H1 (cell line): ENCODE measurements at regions not wholly inside any gene's neighbourhood (a gene's known extent, or its start where the extent isn't known, plus 50 kb on each side); places are given as distances from the start of the nearest gene placed in this dataset.
A peak's percentile ranks its signal among the peaks of the same experiment; 100 is the strongest.

Experiments
- CTCF ChIA-PET: fragments of 300-600 bp; sonication (Branson Sonifier 250); formaldehyde crosslinking; loops from one replicate; lab custom pipeline; 2021; ENCODE audit not compliant: partially characterized antibody; lab: Charles Lee
- POLR2A ChIA-PET: fragments of 300-600 bp; sonication (Branson Sonifier 250); formaldehyde crosslinking; loops from one replicate; lab custom pipeline; 2021; ENCODE audit warnings: inconsistent platforms; ENCODE audit not compliant: partially characterized antibody; lab: Charles Lee
- DNase-seq, 2 experiments: peaks; one replicate each; pipeline versions ENCODE4 v3.0.0 to v3.0.0-alpha.2; 2010 to 2022; ENCODE audit warnings: low spot score in 2 of 2, low read depth in 1 of 2, mixed read lengths in 1 of 2
- FAIRE-seq: peaks from 2 replicates; lab custom pipeline; 2011; peaks lifted over from hg19 to GRCh38; lab: Jason Lieb, UNC
- H2AFZ ChIP-seq: 2 replicates; pipeline ENCODE4 v1.8.1; 2012; ENCODE audit warnings: low read length, inconsistent platforms
- H2AK5ac ChIP-seq: 2 replicates; pipeline ENCODE4 v1.6.1; 2013; ENCODE audit warnings: low read depth, low read length
- H2BK120ac ChIP-seq: replicated peaks from 2 replicates; pipeline ENCODE3; 2013; ENCODE audit warnings: low read depth, low read length, inconsistent platforms
- H2BK12ac ChIP-seq: 2 replicates; pipeline ENCODE4 v1.6.1; 2013; ENCODE audit warnings: low read depth, low read length
- H2BK15ac ChIP-seq: 2 replicates; pipeline ENCODE4 v1.6.1; 2013; ENCODE audit warnings: low read length
- H2BK20ac ChIP-seq: 2 replicates; pipeline ENCODE4 v1.6.1; 2013; ENCODE audit warnings: low read length
- H2BK5ac ChIP-seq: 2 replicates; pipeline ENCODE4 v1.6.1; 2013; ENCODE audit warnings: low read depth, low read length
- H3K14ac ChIP-seq: 2 replicates; pipeline ENCODE4 v1.6.1; 2013; ENCODE audit warnings: inconsistent platforms; ENCODE audit not compliant: insufficient read length
- H3K18ac ChIP-seq: 2 replicates; pipeline ENCODE4 v1.6.1; 2013; ENCODE audit warnings: low read length; ENCODE audit errors: extremely low read depth
- H3K23ac ChIP-seq: 2 replicates; pipeline ENCODE4 v1.6.1; 2013; ENCODE audit warnings: inconsistent platforms; ENCODE audit not compliant: insufficient read length
- H3K23me2 ChIP-seq: 2 replicates; pipeline ENCODE4 v1.6.1; 2013; ENCODE audit warnings: low read depth, low read length
- H3K27ac ChIP-seq: 2 replicates; pipeline ENCODE4 v1.6.1; 2011; ENCODE audit warnings: low read depth, low read length, inconsistent platforms
- H3K27me3 ChIP-seq, 4 experiments: replicated peaks in 1 of 4; 1 replicate in 1 of 4; 2 replicates in 3 of 4; pipeline versions ENCODE4 v1.6.1 to v1.8.1; 2011 to 2013; ENCODE audit warnings: low read length in 3 of 4, mild to moderate bottlenecking in 3 of 4, inconsistent platforms in 2 of 4, mixed read lengths in 2 of 4, moderate library complexity in 1 of 4; ENCODE audit not compliant: control insufficient read depth in 3 of 4, insufficient read depth in 3 of 4; ENCODE audit errors: extremely low read depth in 1 of 4
- H3K36me3 ChIP-seq, 4 experiments: 2 replicates each; pipeline versions ENCODE4 v1.6.1 to v1.8.1; 2011 to 2013; ENCODE audit warnings: mild to moderate bottlenecking in 4 of 4, low read length in 3 of 4, moderate library complexity in 2 of 4, control low read depth in 1 of 4, inconsistent platforms in 1 of 4; ENCODE audit not compliant: insufficient read depth in 4 of 4, control insufficient read depth in 2 of 4
- H3K4ac ChIP-seq: replicated peaks from 2 replicates; pipeline ENCODE3; 2013; ENCODE audit warnings: low read length, low read depth, mixed read lengths, inconsistent platforms; ENCODE audit not compliant: insufficient read length
- H3K4me1 ChIP-seq, 4 experiments: replicated peaks in 1 of 4; 1 replicate in 1 of 4; 2 replicates in 3 of 4; pipeline versions ENCODE4 v1.6.1 to v1.8.1; 2011 to 2013; ENCODE audit warnings: low read length in 3 of 4, inconsistent platforms in 2 of 4, mixed read lengths in 1 of 4; ENCODE audit not compliant: insufficient read depth in 4 of 4, control insufficient read depth in 3 of 4
- H3K4me2 ChIP-seq, 2 experiments: 2 replicates each; pipeline versions ENCODE4 v1.6.1 to v1.8.1; 2011 to 2013; ENCODE audit warnings: low read depth in 2 of 2, low read length in 2 of 2, control low read depth in 1 of 2, inconsistent platforms in 1 of 2, mild to moderate bottlenecking in 1 of 2; ENCODE audit not compliant: insufficient read depth in 1 of 2
- H3K4me3 ChIP-seq, 4 experiments: fragments of 200-600, 300-600 bp in 1 of 4; sonication (generic), shearing (Covaris generic), sonication (Bioruptor Twin) in 1 of 4; 2 replicates each; pipeline versions ENCODE4 v1.5.1 to v1.8.1; 2011 to 2016; ENCODE audit warnings: low read length in 4 of 4, low read depth in 3 of 4, control low read depth in 2 of 4, inconsistent platforms in 2 of 4, mild to moderate bottlenecking in 2 of 4, mixed read lengths in 1 of 4, moderate library complexity in 1 of 4; ENCODE audit not compliant: insufficient read depth in 2 of 4; ENCODE audit errors: extremely low read depth in 1 of 4
- H3K56ac ChIP-seq: replicated peaks from 2 replicates; pipeline ENCODE3; 2013; ENCODE audit warnings: low read depth, mild to moderate bottlenecking, mixed read lengths, low read length, inconsistent platforms; ENCODE audit not compliant: insufficient read length
- H3K79me1 ChIP-seq: 2 replicates; pipeline ENCODE4 v1.6.1; 2013; ENCODE audit warnings: low read depth, low read length, control low read depth
- H3K79me2 ChIP-seq, 2 experiments: 2 replicates each; pipeline versions ENCODE4 v1.6.1 to v1.8.1; 2012 to 2013; ENCODE audit warnings: low read length in 2 of 2, mild to moderate bottlenecking in 2 of 2, inconsistent platforms in 1 of 2; ENCODE audit not compliant: insufficient read depth in 2 of 2, control insufficient read depth in 1 of 2
- H3K9ac ChIP-seq, 4 experiments: replicated peaks in 1 of 4; 1 replicate in 1 of 4; 2 replicates in 3 of 4; pipeline versions ENCODE4 v1.6.1 to v1.8.1; 2011 to 2013; ENCODE audit warnings: low read depth in 3 of 4, low read length in 3 of 4, control low read depth in 2 of 4, mild to moderate bottlenecking in 2 of 4, moderate library complexity in 2 of 4, inconsistent platforms in 1 of 4; ENCODE audit errors: extremely low read depth in 1 of 4
- H3K9me3 ChIP-seq, 2 experiments: 2 replicates each; pipeline versions ENCODE4 v1.6.1 to v1.8.1; 2012 to 2013; ENCODE audit warnings: mild to moderate bottlenecking in 2 of 2, moderate library complexity in 2 of 2, control low read depth in 1 of 2, inconsistent platforms in 1 of 2, low read depth in 1 of 2, low read length in 1 of 2, mixed read lengths in 1 of 2; ENCODE audit not compliant: insufficient read depth in 2 of 2
- H4K20me1 ChIP-seq, 2 experiments: replicated peaks in 1 of 2; 2 replicates each; pipeline versions ENCODE3 to v1.8.1; 2011 to 2013; ENCODE audit warnings: inconsistent platforms in 2 of 2, low read length in 2 of 2, mild to moderate bottlenecking in 1 of 2; ENCODE audit not compliant: insufficient read depth in 2 of 2, control insufficient read depth in 1 of 2
- H4K5ac ChIP-seq: 2 replicates; pipeline ENCODE4 v1.6.1; 2013; ENCODE audit warnings: low read length, low read depth, mixed read lengths, inconsistent platforms; ENCODE audit not compliant: insufficient read length
- H4K8ac ChIP-seq: 2 replicates; pipeline ENCODE4 v1.8.0; 2013; ENCODE audit warnings: mild to moderate bottlenecking, moderate library complexity, low read length, inconsistent platforms; ENCODE audit not compliant: insufficient read depth; ENCODE audit errors: extremely low read depth
- H4K91ac ChIP-seq: replicated peaks from 2 replicates; pipeline ENCODE3; 2013; ENCODE audit warnings: low read length, mixed read lengths, inconsistent platforms; ENCODE audit not compliant: insufficient read length
- CEBPB ChIP-seq: IDR thresholded peaks from 2 replicates; pipeline ENCODE4 v1.6.1; 2012; ENCODE audit warnings: low read depth, low read length
- JUN ChIP-seq: IDR thresholded peaks from 2 replicates; pipeline ENCODE4 v1.6.1; 2011; ENCODE audit warnings: low read depth, mild to moderate bottlenecking, improper control_type of control experiment, low read length
- SIN3A ChIP-seq, 2 experiments: IDR thresholded peaks in 1 of 2; conservative IDR thresholded peaks in 1 of 2; 2 replicates each; pipeline ENCODE4 v1.6.1; 2011 to 2012; ENCODE audit warnings: low read length in 2 of 2, improper control_type of control experiment in 1 of 2, low read depth in 1 of 2, mild to moderate bottlenecking in 1 of 2
- SP1 ChIP-seq: IDR thresholded peaks from 2 replicates; pipeline ENCODE4 v1.6.1; 2011; ENCODE audit warnings: low read depth, low read length
- TCF12 ChIP-seq: IDR thresholded peaks from 2 replicates; pipeline ENCODE4 v1.6.1; 2011; ENCODE audit warnings: low read depth, mild to moderate bottlenecking, low read length
- WGBS, 2 experiments: shearing (Covaris generic) in 1 of 2; methylation state at CpG; one replicate each; pipeline versions ENCODE4 v1.1.6 to v1.1.7; 2013 to 2015; ENCODE audit warnings: low lambda C conversion rate in 2 of 2, mixed read lengths in 2 of 2, inconsistent platforms in 1 of 2, low coverage in 1 of 2, missing lambda C conversion rate in 1 of 2; ENCODE audit not compliant: insufficient replicate concordance in 2 of 2, insufficient coverage in 1 of 2, insufficient read length in 1 of 2; ENCODE audit errors: extremely low coverage in 1 of 2, missing lambda C conversion rate in 1 of 2; 5-methylcytosine and 5-hydroxymethylcytosine counted together

- Histone ChIP-seq H3K23ac (no peak overlapping the region), H2BK15ac (no peak overlapping the region), H3K4me1 (peaks cover 3 to 11% (median 7%) of the 10 kb centered on the region in 4 experiments; a peak in 5 of 7 replicates), H4K20me1 (no peaks in the 10 kb centered on the region), H2AFZ (0 out of 2 replicates have a peak overlapping the region, but pooled peaks have one; percentile 74), H3K56ac (no peak overlapping the region), H3K9me3 (no peaks in the 10 kb centered on the region), H3K27me3 (no peaks in the 10 kb centered on the region), H3K4ac (no peak overlapping the region), H3K79me1 (no peaks in the 10 kb centered on the region), H3K23me2 (no peaks in the 10 kb centered on the region), H3K36me3 (no peaks in the 10 kb centered on the region), H2BK20ac (peak overlapping the region; percentile 77; the same call in 1 of the 2 replicates), H2AK5ac (no peak overlapping the region; the same call in 1 of the 2 replicates), H4K5ac (no peak overlapping the region), H4K8ac (no peak overlapping the region), H3K9ac (0 out of 7 replicates have a peak overlapping the region, but pooled peaks of 1 of the 4 experiments have one; percentile 8), H3K18ac (peak overlapping the region; percentile 55), H2BK5ac (peak overlapping the region; percentile 77; the same call in 1 of the 2 replicates), H4K91ac (peak overlapping the region; percentile 29), H2BK12ac (peak overlapping the region; percentile 35; the same call in 1 of the 2 replicates), H3K14ac (no peak overlapping the region), H3K27ac (no peak overlapping the region), H3K4me2 (peak overlapping the region; percentile 53 to 64; a peak in 3 of 4 replicates), H3K79me2 (no peaks in the 10 kb centered on the region), H3K4me3 (peak overlapping the region in 1 of 4 experiments; percentile 25; a peak in 1 of 8 replicates), H2BK120ac (peak overlapping the region; percentile 24)
- ChIA-PET POLR2A (no interaction called here), CTCF (no interaction called here)
- 85% methylated on average over 11 of the region's 11 CpGs; no CpG with 5 or more reads in 1 of the 2 experiments for WGBS, 2 experiments
- FAIRE-seq: no peak
- TF ChIP-seq TCF12 (no peak), JUN (no peak), CEBPB (no peak), SP1 (no peak), SIN3A (conservative IDR thresholded peaks at IDR 0.05 in 1 of 2, IDR thresholded peaks at IDR 0.05 in 1 of 2; ENCODE audit: low read depth in 1 of 2, low read length in 2 of 2) (no peak)
- no peak for DNase-seq
These were observed 51.7 kb downstream of the PROKR2 start for GRCh38 chr20:5264807-5265661.
